ENCODE measurements at regions not wholly inside any gene's neighbourhood (a gene's known extent, or its start where the extent isn't known, plus 50 kb on each side); places are given as distances from the start of the nearest gene placed in this dataset.
"Not testable (repeated sequence)": the region's sequence is repeated elsewhere in the genome, so short reads cannot be mapped to it uniquely, and the experiment has no call there.

GRCh38 chr5:173496883-173497255 is 119.6 kb downstream of the BOD1 start:
- H3K4me1 ChIP-seq: no peaks in the 10 kb centered on the region
- no peak for DNase-seq (ENCODE audit: low spot score in 2 of 2)
- H3K27me3 ChIP-seq (ENCODE audit: low read depth): no peaks in the 10 kb centered on the region
- in situ Hi-C loops (cut with MboI; ENCODE audit: low sequenced_read_pairs): no loop called here
- no peak overlapping the region for H3K4me3 ChIP-seq
- H3K9me3 ChIP-seq: no peaks in the 10 kb centered on the region
- H3K36me3 ChIP-seq (replicated peaks): no peaks in the 10 kb centered on the region

GRCh38 chr5:173496129-173496882 is 120.1 kb downstream of the BOD1 start:
- H3K9me3 ChIP-seq: no peaks in the 10 kb centered on the region
- no peaks in the 10 kb centered on the region for H3K4me1 ChIP-seq
- no peak for DNase-seq (ENCODE audit: low spot score in 2 of 2)
- no peak overlapping the region for H3K4me3 ChIP-seq
- in situ Hi-C loops (cut with MboI; ENCODE audit: low sequenced_read_pairs): no loop called here
- H3K27me3 ChIP-seq (ENCODE audit: low read depth): no peaks in the 10 kb centered on the region
- no peaks in the 10 kb centered on the region for H3K36me3 ChIP-seq (replicated peaks)

DNA sequence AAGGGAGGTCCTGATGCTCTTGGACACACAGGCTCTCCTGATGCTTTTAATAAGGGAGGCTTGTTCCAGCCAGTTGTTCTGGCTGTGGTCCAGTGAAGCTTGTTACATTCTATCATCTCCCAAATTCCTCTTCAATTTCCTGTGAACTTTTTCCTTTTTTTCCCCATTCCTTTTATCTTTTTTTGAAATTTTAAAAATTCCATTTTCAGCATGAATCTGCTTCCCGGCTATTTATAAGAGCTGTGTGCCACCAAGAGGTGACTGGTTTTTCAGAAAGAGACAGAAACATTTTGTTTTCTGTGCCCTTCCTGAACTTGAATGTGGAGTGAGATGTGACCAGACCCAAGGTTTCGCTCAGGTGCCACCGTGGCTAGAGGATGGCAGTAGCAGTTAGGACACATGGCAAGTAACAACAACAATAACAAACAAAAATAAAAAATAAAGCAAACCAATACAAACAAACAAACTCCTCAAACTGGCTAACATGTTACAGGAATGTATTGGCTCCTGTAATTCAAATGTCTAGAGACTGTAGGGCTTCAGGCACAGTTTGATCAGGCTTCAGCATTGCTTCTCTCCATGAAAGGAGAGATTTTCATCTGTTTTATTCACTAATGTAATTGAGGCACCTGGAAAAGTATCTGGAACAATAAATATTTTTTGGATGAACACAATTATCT is 121.1 kb downstream of the BOD1 start:
- Histone ChIP-seq H3K4me3 (no peak overlapping the region), H3K36me3 (replicated peaks) (no peaks in the 10 kb centered on the region), H3K9me3 (no peaks in the 10 kb centered on the region), H3K4me1 (no peaks in the 10 kb centered on the region), H3K27me3 (ENCODE audit: low read depth) (no peaks in the 10 kb centered on the region)
- DNase-seq (ENCODE audit: low spot score in 2 of 2): no peak
- in situ Hi-C loops (cut with MboI; ENCODE audit: low sequenced_read_pairs): no loop called here

- Histone ChIP-seq H3K27me3 (ENCODE audit: low read depth) (no peaks in the 10 kb centered on the region), H3K4me3 (no peak overlapping the region), H3K9me3 (no peaks in the 10 kb centered on the region), H3K36me3 (replicated peaks) (no peaks in the 10 kb centered on the region), H3K4me1 (no peaks in the 10 kb centered on the region)
- DNase-seq (ENCODE audit: low spot score in 2 of 2): no peak
- in situ Hi-C loops (cut with MboI; ENCODE audit: low sequenced_read_pairs): no loop called here
Observed at GRCh38 chr5:173494446-173494845, 122.0 kb downstream of the BOD1 start.

DNA sequence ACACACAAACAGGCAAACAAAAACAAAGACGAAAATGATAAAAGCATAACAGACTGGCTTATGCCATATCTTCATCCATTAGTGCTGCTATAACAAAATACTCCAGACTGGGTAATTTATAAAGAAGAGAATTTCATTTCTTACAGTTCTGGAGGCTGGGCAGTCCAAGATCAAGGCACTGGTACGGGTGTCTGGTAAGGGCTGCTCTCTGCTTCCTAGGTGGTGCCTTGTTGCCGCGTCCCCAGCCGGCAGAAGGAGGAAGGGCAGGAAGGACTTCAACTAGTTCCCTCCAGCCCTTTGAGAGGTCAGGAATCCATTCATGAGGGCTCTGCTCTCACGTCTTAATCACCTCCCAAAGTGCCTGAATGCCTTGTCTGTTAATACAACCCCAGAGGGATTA is 122.6 kb downstream of the BOD1 start:
- H3K27me3 ChIP-seq (ENCODE audit: low read depth): no peaks in the 10 kb centered on the region
- in situ Hi-C loops (cut with MboI; ENCODE audit: low sequenced_read_pairs): no loop called here
- H3K4me3 ChIP-seq: no peak overlapping the region

DNA sequence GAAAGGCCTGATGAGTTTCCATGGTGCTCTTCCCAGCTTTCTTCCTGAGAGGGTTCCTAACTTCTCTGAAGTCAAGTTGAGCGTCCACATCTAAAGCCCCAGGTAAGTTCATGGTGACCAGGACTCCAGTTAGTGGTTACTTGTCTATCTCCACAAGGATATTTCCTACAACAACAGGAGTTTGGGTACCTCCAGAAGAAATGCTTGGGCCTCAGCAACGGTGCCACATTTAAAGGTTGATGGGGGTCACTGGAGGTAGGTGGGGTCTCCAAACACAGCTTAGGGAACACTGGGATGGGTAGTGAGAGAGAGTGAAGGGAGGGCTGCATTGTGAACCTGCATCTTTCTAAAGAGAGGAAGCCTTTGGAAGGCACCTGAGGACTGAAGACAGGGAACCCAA is 123.4 kb downstream of the BOD1 start:
- no peaks in the 10 kb centered on the region for H3K4me1 ChIP-seq
- no peak for DNase-seq (ENCODE audit: low spot score in 2 of 2)
- H3K9me3 ChIP-seq: no peaks in the 10 kb centered on the region
- no peaks in the 10 kb centered on the region for H3K36me3 ChIP-seq (replicated peaks)
- no peak overlapping the region for H3K4me3 ChIP-seq
- no peaks in the 10 kb centered on the region for H3K27me3 ChIP-seq (ENCODE audit: low read depth)
- in situ Hi-C loops (cut with MboI; ENCODE audit: low sequenced_read_pairs): no loop called here

More for the DNA sequence above, 122.6 kb downstream of the BOD1 start:
- H3K36me3 ChIP-seq (replicated peaks): no peaks in the 10 kb centered on the region
- no peaks in the 10 kb centered on the region for H3K4me1 ChIP-seq
- no peak for DNase-seq (ENCODE audit: low spot score in 2 of 2)
- no peaks in the 10 kb centered on the region for H3K9me3 ChIP-seq

DNA sequence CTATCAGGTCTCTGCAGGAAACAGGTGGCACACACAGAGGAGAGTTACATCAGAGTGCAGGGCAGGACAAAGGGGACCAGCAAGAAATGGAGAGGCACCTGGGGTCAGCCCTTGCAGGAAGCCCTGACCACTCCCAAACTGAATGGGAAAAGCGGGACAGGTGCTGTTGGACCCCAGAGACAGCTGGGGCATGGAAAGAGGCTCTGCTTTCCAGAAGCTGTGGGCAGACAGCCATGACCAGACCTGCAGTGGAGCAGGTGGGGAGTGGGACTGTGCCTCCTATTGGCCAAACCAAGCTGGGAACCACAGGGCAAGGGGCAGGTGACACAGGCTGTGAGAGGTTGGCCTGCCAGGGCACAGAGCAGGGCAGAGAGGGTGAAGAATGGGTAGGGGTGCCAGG is 125.8 kb downstream of the BOD1 start:
- H3K4me3 ChIP-seq: no peak overlapping the region
- H3K36me3 ChIP-seq (replicated peaks): no peaks in the 10 kb centered on the region
- no peaks in the 10 kb centered on the region for H3K27me3 ChIP-seq (ENCODE audit: low read depth)
- no peaks in the 10 kb centered on the region for H3K4me1 ChIP-seq
- in situ Hi-C loops (cut with MboI; ENCODE audit: low sequenced_read_pairs): no loop called here
- DNase-seq (ENCODE audit: low spot score in 2 of 2): no peak
- no peaks in the 10 kb centered on the region for H3K9me3 ChIP-seq

DNA sequence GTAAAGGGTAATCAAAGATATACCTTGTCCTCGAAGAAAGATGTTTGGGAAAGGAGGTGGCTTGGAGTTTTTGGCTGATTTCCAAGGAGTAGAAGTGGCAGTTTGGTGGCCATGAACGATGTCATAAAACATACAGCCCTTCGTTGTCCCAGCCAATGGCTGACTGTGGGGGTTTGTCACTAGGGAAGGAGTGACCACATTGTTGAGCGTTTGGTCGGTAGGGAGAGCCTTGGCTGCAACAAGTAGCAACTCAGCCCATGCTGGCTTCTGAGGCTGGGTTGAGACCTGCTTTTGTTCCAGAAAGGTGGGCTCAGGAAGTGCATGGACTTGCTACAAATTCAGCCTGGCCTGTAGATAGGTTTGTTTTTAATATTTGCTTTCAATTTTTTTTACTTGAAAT is 128.3 kb downstream of the BOD1 start:
- Histone ChIP-seq H3K36me3 (replicated peaks) (no peaks in the 10 kb centered on the region), H3K9me3 (no peaks in the 10 kb centered on the region), H3K4me3 (no peak overlapping the region), H3K27me3 (ENCODE audit: low read depth) (no peaks in the 10 kb centered on the region), H3K4me1 (no peaks in the 10 kb centered on the region)
- in situ Hi-C loops (cut with MboI; ENCODE audit: low sequenced_read_pairs): no loop called here
- no peak for DNase-seq (ENCODE audit: low spot score in 2 of 2)

DNA sequence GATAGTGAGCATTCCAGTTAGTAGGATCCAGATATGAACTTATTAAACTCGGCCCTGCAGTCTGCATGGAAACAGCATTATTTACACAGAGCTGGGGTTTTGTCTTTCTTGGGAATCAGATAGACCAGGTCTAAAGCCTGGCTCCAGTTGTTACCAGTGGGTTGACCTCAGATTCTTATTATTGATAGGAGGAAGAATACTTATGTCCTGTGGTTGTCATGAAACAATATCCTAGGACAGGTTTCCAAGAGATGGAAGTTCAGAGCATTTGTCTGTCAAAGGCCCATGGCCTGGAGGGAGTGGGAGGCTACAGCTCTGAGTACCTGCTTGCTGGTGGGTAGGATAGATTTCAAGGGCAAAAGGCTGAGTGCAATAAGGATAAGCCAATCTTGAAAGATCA is 129.2 kb downstream of the BOD1 start:
- Histone ChIP-seq H3K4me1 (no peaks in the 10 kb centered on the region), H3K27me3 (ENCODE audit: low read depth) (no peaks in the 10 kb centered on the region), H3K9me3 (no peaks in the 10 kb centered on the region), H3K4me3 (no peak overlapping the region), H3K36me3 (replicated peaks) (no peaks in the 10 kb centered on the region)
- DNase-seq (ENCODE audit: low spot score in 2 of 2): no peak
- in situ Hi-C loops (cut with MboI; ENCODE audit: low sequenced_read_pairs): no loop called here

DNA sequence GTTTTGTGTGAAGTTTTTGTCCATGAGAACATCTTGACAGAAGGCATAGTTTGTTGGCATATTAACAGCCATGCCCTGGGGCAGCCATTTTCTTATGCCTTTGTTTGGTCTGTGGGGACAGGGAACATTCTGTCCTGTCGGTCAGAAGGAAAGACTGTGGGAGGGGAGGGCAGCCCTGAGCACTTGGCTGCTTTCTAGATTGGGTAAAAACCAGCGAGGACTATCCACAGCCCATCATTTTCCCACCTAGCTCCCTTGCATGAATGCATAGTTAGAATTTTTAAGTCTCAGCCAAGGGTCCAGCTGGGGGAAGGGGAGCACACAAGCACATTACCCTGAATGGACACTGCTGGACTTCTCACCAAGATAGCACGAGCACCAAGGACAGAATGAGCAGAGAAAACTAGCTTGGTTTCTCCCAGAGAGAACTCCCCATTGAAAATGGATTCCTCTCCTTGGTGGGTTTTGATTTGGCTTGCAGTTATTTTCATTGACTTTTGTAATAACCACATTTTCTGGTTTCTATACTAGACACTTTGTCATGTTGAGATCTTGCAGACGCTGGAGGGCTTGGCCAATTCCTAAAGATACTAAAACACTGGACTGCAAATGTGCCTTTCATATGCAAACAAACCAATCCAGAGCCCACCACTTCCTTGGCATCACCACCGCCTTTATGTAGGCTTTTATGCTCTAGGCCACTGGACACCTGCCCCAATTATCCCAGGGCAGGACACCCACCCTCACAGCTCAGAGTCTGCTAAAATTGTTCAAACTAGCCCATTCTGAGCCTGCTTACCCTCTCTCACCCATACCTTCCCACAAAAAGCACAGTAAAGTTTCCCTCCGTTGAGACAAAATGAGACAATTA is 129.9 kb downstream of the BOD1 start:
- H3K27me3 ChIP-seq (ENCODE audit: low read depth): no peaks in the 10 kb centered on the region
- no peak overlapping the region for H3K4me3 ChIP-seq

GRCh38 chr5:173484569-173484968 is 131.9 kb downstream of the BOD1 start:
- H3K36me3 ChIP-seq (replicated peaks): no peaks in the 10 kb centered on the region
- H3K4me1 ChIP-seq: no peaks in the 10 kb centered on the region
- H3K4me3 ChIP-seq: no peak overlapping the region
- in situ Hi-C loops (cut with MboI; ENCODE audit: low sequenced_read_pairs): no loop called here
- H3K9me3 ChIP-seq: no peaks in the 10 kb centered on the region
- no peaks in the 10 kb centered on the region for H3K27me3 ChIP-seq (ENCODE audit: low read depth)
- DNase-seq (ENCODE audit: low spot score in 2 of 2): no peak

More for the DNA sequence above, 129.9 kb downstream of the BOD1 start:
- H3K9me3 ChIP-seq: no peaks in the 10 kb centered on the region
- no peaks in the 10 kb centered on the region for H3K36me3 ChIP-seq (replicated peaks)
- DNase-seq (ENCODE audit: low spot score in 2 of 2): no peak
- no peaks in the 10 kb centered on the region for H3K4me1 ChIP-seq
- in situ Hi-C loops (cut with MboI; ENCODE audit: low sequenced_read_pairs): no loop called here

GRCh38 chr5:173483599-173483998 is 132.9 kb downstream of the BOD1 start:
- H3K9me3 ChIP-seq; in situ Hi-C loops (cut with MboI; ENCODE audit: low sequenced_read_pairs); H3K4me1 ChIP-seq; DNase-seq (ENCODE audit: low spot score in 2 of 2); H3K36me3 ChIP-seq (replicated peaks); H3K27me3 ChIP-seq (ENCODE audit: low read depth); H3K4me3 ChIP-seq: not testable (repeated sequence)

DNA sequence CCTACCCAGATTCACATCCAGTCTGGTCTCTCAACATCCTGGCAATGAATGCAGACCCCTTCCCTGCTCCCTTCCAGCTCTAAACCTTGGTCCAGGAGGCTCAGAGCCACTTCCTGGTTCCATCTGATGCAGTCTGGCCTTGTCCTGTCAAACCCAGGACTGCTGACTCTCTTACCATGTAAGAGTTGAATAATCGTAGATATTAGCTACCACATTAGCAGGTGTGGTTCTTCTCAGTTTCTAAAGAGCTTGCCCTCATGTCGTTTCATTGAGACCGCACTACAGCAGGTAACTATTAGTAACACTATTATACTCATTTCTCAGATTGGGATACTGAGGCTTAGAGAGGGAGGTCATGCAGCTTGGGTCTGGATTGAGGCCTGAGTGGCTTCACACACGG is 133.3 kb downstream of the BOD1 start:
- H3K9me3 ChIP-seq: no peaks in the 10 kb centered on the region
- no peak overlapping the region for H3K4me3 ChIP-seq
- DNase-seq (ENCODE audit: low spot score in 2 of 2): no peak
- no peaks in the 10 kb centered on the region for H3K4me1 ChIP-seq
- no peaks in the 10 kb centered on the region for H3K27me3 ChIP-seq (ENCODE audit: low read depth)
- in situ Hi-C loops (cut with MboI; ENCODE audit: low sequenced_read_pairs): no loop called here
- H3K36me3 ChIP-seq (replicated peaks): no peaks in the 10 kb centered on the region

DNA sequence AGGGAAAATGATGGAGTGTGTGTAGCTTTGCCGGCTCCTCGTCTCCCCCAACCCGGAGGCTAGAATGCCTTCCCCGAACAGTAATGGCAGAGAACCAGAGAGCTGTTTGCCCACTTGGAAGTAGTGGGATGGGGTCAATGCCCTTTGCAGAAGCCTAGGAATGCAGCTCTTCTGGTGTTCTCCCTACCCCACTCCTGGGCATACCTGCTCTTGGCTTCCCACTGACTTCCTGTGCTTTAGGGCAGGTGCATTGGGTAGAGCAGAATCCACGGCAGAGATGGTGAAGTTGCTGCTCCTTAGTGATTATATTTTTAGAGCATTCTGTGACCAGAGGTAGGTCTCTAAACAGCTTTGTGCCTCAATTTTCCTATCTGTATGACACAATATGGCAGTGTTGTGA is 134.6 kb downstream of the BOD1 start:
- Histone ChIP-seq H3K36me3 (replicated peaks) (no peaks in the 10 kb centered on the region), H3K9me3 (no peaks in the 10 kb centered on the region), H3K27me3 (ENCODE audit: low read depth) (no peaks in the 10 kb centered on the region), H3K4me3 (no peak overlapping the region), H3K4me1 (no peaks in the 10 kb centered on the region)
- no peak for DNase-seq (ENCODE audit: low spot score in 2 of 2)
- in situ Hi-C loops (cut with MboI; ENCODE audit: low sequenced_read_pairs): no loop called here
